GM21515 (cell line): ENCODE measurements at regions not wholly inside any gene's neighbourhood (a gene's known extent, or its start where the extent isn't known, plus 50 kb on each side); places are given as distances from the start of the nearest gene placed in this dataset.
A peak's percentile ranks its signal among the peaks of the same experiment; 100 is the strongest.

ENCODE experiments used
- ATAC-seq: cut with Tn5 transposase; IDR thresholded peaks from one replicate; pipeline ENCODE4 v1.9.1; 2021; ENCODE audit not compliant: unreplicated experiment

GRCh38 chr4:177047070-177047850 lies 254.5 kb upstream of the VEGFC start:
- peak; percentile 87 for ATAC-seq

DNA sequence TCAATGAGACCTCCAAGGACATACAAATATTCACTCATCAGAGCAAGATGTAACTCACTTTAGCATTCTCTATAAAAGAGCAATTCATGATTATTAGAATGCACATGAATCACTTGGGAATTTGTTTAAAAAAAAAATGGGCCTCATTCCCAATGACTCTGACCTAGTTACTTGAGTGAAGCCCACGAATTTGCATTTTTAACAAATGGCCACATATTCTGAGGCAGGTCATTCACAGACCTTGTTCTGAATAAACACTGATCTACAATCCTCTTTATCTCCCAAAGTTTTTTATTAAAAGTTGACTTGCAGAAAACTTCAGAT lies 255.1 kb upstream of the VEGFC start:
- ATAC-seq = no peak

GRCh38 chr4:177051473-177052060 lies 258.1 kb upstream of the NEIL3 start:
- ATAC-seq = peak; percentile 91

GRCh38 chr4:177052211-177052934 lies 257.3 kb upstream of the NEIL3 start:
- ATAC-seq = no peak

DNA sequence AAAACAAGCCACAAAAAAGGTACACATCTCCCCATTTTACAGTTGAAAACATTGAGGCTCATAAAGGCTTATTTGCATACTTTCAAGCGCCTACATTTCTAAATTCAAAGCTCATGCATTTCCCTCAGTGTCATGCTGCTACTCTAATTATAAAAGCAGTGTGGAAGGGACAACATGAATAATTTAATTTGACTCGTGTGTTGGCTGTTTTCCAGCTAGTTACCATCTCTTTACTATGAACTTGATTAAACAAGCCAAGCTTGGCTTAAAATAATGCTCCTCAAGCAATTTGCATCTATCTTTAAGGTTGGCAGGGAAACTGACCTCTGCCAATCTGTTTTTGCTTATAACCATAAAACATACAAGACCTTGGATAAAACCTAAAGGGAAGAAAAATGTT lies 252.5 kb upstream of the NEIL3 start:
- no peak for ATAC-seq

DNA sequence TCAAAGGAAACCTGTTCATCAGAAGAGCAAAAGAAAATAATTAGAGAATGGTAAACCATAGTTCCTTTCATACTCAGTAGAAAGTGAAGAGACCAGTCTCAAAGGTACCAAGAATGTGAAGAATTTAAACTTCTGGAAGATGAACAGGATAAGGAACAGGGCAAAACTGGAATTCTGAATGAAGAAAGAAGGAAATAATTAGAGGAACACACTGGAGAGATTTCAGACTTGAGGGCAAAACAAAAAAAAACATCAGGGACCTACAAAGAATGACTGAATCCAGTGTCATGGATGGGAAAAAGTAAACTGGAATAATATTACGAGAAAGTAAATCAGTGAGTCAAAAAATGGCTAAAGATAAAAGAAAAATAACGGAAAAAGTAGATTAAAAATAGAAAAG lies 245.6 kb upstream of the NEIL3 start:
- ATAC-seq = no peak

- ATAC-seq = no peak
These were observed 244.8 kb upstream of the NEIL3 start for GRCh38 chr4:177064729-177065394.

DNA sequence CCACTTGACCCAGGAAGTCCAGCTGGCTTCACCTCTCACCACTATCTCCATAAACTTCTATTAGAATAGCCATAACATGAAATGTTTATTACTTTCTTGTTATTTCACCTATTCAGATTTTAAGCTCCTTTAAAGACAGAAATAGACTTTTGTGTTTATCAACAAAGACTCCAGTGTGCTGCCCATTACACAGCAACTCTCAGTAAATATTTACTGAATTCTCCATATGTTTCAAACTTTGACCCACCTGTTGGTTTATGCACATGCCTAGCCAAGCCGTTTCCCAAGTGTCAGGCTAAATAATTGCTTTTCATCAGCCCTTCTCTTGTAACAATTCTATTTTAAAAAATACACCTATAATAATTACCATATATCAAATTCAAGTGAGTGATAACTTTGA lies 242.9 kb upstream of the NEIL3 start:
- no peak for ATAC-seq

DNA sequence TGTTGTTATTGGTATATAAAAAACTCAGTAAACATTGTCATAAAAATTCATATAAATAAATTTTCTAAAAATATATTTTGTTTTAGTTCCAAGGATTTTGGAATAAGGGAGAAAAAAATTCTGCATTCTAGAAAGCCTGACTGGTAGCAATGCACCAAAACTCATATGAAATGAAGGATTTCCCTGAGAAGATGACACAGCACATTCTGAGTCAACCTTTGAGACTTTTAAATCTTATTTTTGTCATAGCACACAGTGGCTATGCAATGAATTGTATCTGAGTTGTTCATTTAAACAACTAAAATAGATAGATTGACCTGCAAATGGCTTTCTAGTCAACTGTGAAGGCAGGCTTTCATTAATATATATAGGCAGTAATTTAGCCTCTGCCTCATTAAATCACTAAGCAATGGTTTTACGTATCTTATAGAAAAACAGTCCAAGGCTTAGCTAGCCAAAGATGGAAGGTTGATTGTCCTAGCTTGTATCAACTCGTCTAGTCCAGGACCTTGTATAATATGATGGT lies 239.1 kb upstream of the NEIL3 start:
- ATAC-seq = no peak

DNA sequence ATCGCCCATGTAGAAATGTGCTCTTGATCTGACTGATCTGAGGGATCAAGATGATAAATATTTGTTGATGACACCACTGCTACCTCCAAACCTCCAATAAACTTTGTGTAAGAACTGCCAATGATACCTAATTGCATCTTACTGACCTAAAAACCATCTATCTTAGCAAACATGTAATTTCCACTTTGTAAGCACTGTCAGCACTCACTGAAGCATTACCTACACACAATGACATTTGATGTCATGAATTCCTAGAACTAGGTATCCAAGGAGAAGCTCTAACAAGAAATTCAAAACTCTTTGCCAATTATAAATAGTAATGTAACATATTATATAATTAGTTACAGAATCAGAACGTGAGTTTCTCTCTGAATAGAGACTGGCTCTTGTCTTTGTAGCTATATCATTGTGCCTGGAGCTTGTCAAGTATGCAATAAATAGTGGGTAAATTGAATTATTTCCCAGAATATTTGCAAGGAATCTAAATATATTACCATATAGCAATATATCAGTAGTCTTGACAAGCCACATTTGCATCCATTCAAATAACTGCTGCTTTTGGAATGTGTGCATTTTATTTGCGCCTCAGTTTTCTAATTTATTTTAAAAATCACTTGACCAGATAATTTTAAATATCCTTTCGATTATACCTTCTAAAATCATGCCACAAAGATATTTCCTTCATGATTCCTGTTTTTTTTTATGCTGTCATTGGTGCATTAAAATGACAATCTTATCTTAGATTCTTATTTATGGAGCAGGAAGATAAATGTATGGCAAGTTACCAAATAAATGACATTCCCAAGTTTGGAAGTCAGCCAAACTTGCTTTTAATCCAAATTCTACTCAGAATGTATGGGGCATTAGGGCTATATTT lies 232.3 kb upstream of the NEIL3 start:
- ATAC-seq = no peak

- ATAC-seq = no peak
These were observed 230.3 kb upstream of the NEIL3 start for GRCh38 chr4:177079327-177079726.

DNA sequence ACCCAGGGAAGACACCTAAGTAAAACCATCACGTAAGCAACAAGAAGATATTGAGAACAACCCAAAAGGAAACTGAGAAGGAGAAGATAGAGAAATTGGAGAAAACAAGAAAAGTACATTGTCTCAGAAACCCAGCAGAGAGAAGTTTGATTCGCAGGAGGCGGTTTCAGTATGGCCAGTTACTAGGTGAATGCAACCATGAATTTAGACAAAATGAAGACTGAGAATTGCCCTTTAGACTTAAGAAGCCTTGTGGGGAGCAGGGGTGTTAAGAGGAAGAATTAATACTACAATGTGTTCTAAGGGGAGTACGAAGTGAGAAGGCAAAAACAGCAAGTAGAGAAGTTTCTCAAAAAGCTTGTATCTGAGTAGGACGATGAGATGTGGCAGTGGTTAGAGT lies 229.3 kb upstream of the NEIL3 start:
- ATAC-seq = no peak

GRCh38 chr4:177087060-177087459 lies 222.6 kb upstream of the NEIL3 start:
- ATAC-seq = no peak

DNA sequence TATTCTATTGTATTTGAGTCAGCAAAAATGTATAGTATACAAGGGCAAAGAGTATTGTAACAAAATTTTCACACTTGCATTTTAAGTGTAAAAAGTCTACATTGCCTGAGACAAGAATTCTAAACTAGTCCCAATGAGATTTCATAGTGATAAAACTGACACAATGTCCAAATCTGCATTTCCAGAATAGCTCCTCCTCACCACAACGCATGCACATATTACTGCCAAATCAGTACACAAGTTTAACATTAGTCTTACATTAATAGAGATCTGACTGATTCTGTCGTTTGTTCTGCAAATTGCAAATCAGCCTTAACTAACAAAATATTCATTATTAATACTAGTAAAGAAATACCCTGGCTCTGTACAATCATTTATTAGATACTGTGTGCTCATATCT lies 222.2 kb upstream of the NEIL3 start:
- ATAC-seq = no peak

DNA sequence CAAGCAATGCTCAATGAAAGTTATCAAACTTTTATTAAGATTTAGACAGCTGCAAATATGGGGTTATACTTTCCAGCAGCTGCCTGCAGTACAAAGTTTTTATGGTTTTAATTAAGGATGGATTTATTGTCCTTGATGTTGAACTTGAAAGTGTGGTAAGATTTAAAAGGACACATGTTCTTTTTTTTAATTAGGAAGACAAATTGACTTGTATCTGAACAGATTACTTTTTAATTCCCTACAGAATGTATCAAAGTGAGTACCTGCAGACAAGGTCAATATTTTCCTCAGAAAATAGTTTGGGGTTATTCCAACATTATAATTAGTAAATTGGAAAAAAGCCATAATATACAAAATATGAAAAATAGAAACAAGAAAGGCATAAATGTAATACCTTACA lies 218.2 kb upstream of the NEIL3 start:
- no peak for ATAC-seq

GRCh38 chr4:177092807-177093206 lies 216.9 kb upstream of the NEIL3 start:
- ATAC-seq = no peak

DNA sequence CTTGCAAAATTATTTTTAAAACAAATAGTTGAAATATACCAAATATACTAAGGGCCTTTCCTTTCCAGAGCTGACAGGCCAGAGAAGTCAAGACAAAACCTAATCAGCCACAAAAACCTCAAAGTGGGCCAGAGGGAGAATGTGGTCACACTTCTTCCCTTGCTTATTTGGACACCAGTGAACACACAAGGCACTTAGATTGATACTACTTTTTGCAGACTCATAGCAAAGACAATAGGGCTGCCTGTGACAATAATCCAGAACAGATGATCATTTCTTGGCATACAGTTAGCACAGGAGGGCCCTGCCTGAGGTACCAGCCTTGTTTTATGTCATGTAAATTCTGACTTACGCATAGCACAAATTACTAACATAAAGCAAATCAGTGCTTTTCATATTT lies 215.7 kb upstream of the NEIL3 start:
- ATAC-seq = no peak

GRCh38 chr4:177097291-177097690 lies 212.4 kb upstream of the NEIL3 start:
- no peak for ATAC-seq

- ATAC-seq = no peak
These were observed 210.5 kb upstream of the NEIL3 start for GRCh38 chr4:177099211-177099610.

DNA sequence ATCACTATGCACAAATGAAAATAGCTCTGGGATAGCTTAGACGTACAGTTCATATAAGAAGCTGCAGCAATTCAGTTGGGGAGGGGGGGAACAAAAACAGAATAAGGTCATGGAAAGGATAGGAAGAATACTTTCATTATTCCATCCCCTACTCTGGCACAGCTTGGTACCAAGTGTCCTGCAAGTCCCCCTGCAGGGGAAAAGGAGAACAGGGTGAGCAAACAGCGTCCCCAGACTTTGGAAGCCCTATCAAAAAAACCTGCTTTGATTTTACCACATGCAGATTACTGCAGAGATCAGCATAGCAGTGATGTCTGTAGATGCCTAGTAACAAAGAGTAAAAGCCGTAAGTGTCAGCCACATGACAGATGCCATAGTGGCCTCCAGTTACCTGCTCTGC lies 209.4 kb upstream of the NEIL3 start:
- no peak for ATAC-seq

DNA sequence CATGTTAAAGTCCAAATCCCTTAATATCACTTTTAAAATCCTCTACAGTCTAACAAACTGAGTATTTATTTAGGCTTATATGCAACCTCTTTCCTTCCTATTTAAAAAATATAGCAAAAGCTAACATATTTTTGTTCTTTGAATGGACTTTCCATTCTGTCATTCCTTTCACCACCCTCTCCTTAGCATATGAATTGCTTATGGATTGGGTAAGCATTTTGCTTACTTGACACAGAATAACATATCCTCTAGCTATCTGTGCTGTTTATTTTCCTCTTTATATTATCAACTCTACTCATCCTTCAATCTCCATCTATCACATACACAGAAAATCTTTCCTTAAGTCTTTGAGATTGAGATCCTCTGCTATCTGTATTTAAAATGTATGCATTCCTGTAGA lies 206.1 kb upstream of the NEIL3 start:
- no peak for ATAC-seq
